ENCODE measurements at regions not wholly inside any gene's neighbourhood (a gene's known extent, or its start where the extent isn't known, plus 50 kb on each side); places are given as distances from the start of the nearest gene placed in this dataset.
A peak's percentile ranks its signal among the peaks of the same experiment; 100 is the strongest.

- peak overlapping the region; percentile 76; the same call in 1 of the 2 replicates for H2AFZ ChIP-seq (ENCODE audit: low read length)
- no peak overlapping the region for H3K14ac ChIP-seq (ENCODE audit: insufficient read length)
- no peaks in the 10 kb centered on the region for H3K79me1 ChIP-seq (ENCODE audit: low read depth, low read length)
- H2AK5ac ChIP-seq (ENCODE audit: low read depth, low read length): no peak overlapping the region
- no peak overlapping the region for H3K4me2 ChIP-seq (ENCODE audit: insufficient read depth in 1 of 2, low read depth in 2 of 2, low read length in 2 of 2)
- H3K9me3 ChIP-seq (ENCODE audit: insufficient read depth in 2 of 2, low read depth in 1 of 2, low read length in 1 of 2): no peaks in the 10 kb centered on the region
- H2BK20ac ChIP-seq (ENCODE audit: low read length): no peak overlapping the region
- no peak overlapping the region for H3K9ac ChIP-seq (replicated peaks in 1 of 4; ENCODE audit: extremely low read depth in 1 of 4, low read depth in 3 of 4, low read length in 3 of 4)
- H3K4me3 ChIP-seq (ENCODE audit: extremely low read depth in 1 of 4, insufficient read depth in 2 of 4, low read depth in 3 of 4, low read length in 4 of 4): no peak overlapping the region
- CTCF ChIA-PET (ENCODE audit: partially characterized antibody): no interaction called here
- H2BK5ac ChIP-seq (ENCODE audit: low read depth, low read length): no peak overlapping the region
- no peaks in the 10 kb centered on the region for H4K20me1 ChIP-seq (replicated peaks in 1 of 2; ENCODE audit: control insufficient read depth in 1 of 2, insufficient read depth in 2 of 2, low read length in 2 of 2)
- no peak for TF ChIP-seq CTBP2 (IDR thresholded peaks at IDR 0.05; ENCODE audit: borderline replicate concordance, insufficient read depth, insufficient read length, low read length)
- TF ChIP-seq SIRT6 (IDR thresholded peaks at IDR 0.05; ENCODE audit: low read length): no peak
- TF ChIP-seq TCF12 (IDR thresholded peaks at IDR 0.05; ENCODE audit: low read depth, low read length): no peak
- TF ChIP-seq RXRA (IDR thresholded peaks at IDR 0.05; ENCODE audit: insufficient read depth, low read depth, low read length): no peak
- TF ChIP-seq KDM1A (IDR thresholded peaks at IDR 0.05; ENCODE audit: borderline replicate concordance, low read length): no peak
- no peaks in the 10 kb centered on the region for H3K27me3 ChIP-seq (replicated peaks in 1 of 4; ENCODE audit: control insufficient read depth in 3 of 4, extremely low read depth in 1 of 4, insufficient read depth in 3 of 4, low read length in 3 of 4)
- FAIRE-seq (no peak), DNase-seq (ENCODE audit: low read depth in 1 of 2, low spot score in 2 of 2) (no peak)
- H2BK12ac ChIP-seq (ENCODE audit: low read depth, low read length): no peak overlapping the region
- no peak overlapping the region for H2BK15ac ChIP-seq (ENCODE audit: low read length)
- H2BK120ac ChIP-seq (replicated peaks; ENCODE audit: low read depth, low read length): no peak overlapping the region
- no peak overlapping the region for H3K56ac ChIP-seq (replicated peaks; ENCODE audit: insufficient read length, low read depth, low read length)
- no peaks in the 10 kb centered on the region for H3K4me1 ChIP-seq (replicated peaks in 1 of 4; ENCODE audit: control insufficient read depth in 3 of 4, insufficient read depth in 4 of 4, low read length in 3 of 4)
- no peak overlapping the region for H3K23ac ChIP-seq (ENCODE audit: insufficient read length)
- POLR2A ChIA-PET (ENCODE audit: partially characterized antibody): no interaction called here
- H3K27ac ChIP-seq (ENCODE audit: low read depth, low read length): no peak overlapping the region
- no peaks in the 10 kb centered on the region for H3K79me2 ChIP-seq (ENCODE audit: control insufficient read depth in 1 of 2, insufficient read depth in 2 of 2, low read length in 2 of 2)
- no peak overlapping the region for H4K91ac ChIP-seq (replicated peaks; ENCODE audit: insufficient read length, low read length)
- no peak overlapping the region for H4K8ac ChIP-seq (ENCODE audit: extremely low read depth, insufficient read depth, low read length)
- 90% methylated on average over 1 of the region's 1 CpG; no CpG with 5 or more reads in 1 of the 2 experiments for WGBS, 2 experiments (ENCODE audit: extremely low coverage in 1 of 2, insufficient coverage in 1 of 2, insufficient read length in 1 of 2, insufficient replicate concordance in 2 of 2, low coverage in 1 of 2, low lambda C conversion rate in 2 of 2, missing lambda C conversion rate in 1 of 2)
- no peaks in the 10 kb centered on the region for H3K36me3 ChIP-seq (ENCODE audit: control insufficient read depth in 2 of 4, insufficient read depth in 4 of 4, low read length in 3 of 4)
- H3K4ac ChIP-seq (replicated peaks; ENCODE audit: insufficient read length, low read depth, low read length): no peak overlapping the region
- no peak overlapping the region for H4K5ac ChIP-seq (ENCODE audit: insufficient read length, low read depth, low read length)
- H3K18ac ChIP-seq (ENCODE audit: extremely low read depth, low read length): no peak overlapping the region
- H3K23me2 ChIP-seq (ENCODE audit: low read depth, low read length): no peaks in the 10 kb centered on the region
These were observed 103.8 kb upstream of the AGR3 start for GRCh38 chr7:16985621-16986020.
